ENCODE measurements at regions not wholly inside any gene's neighbourhood (a gene's known extent, or its start where the extent isn't known, plus 50 kb on each side); places are given as distances from the start of the nearest gene placed in this dataset.
"Not testable (repeated sequence)": the region's sequence is repeated elsewhere in the genome, so short reads cannot be mapped to it uniquely, and the experiment has no call there.

DNA sequence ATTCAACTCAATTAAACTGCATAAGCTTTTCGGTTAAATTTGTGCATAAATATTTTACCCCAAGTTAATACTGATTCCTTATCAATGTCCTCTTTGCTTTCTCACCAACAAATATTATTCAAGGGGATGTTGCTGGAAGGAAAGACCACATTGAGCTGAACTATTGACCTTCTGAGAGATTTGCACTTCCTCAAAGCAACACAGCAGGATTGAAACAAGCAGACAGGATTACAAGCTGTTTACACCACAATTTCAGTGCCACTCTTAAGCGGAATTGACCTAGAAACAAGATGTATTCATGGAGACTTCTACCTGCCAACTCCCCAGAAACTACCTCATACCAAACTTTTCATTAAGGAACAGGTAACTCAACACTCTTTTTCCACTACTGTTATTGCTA lies 96.5 kb upstream of the DUSP21 start:
- Histone ChIP-seq H3K27ac (ENCODE audit: low read depth in 1 of 2, low read length in 2 of 2) (no peak overlapping the region), H3K27me3 (ENCODE audit: control insufficient read depth in 1 of 2, insufficient read depth in 2 of 2, low read length in 1 of 2) (no peaks in the 10 kb centered on the region), H3K4me1 (ENCODE audit: control insufficient read depth in 1 of 2, insufficient read depth in 2 of 2, low read length in 2 of 2) (no peaks in the 10 kb centered on the region), H3K36me3 (ENCODE audit: control insufficient read depth in 1 of 2, insufficient read depth in 2 of 2, low read length in 1 of 2) (no peaks in the 10 kb centered on the region), H3K4me3 (ENCODE audit: low read length in 2 of 2) (no peak overlapping the region), H3K9me3 (ENCODE audit: control insufficient read depth, low read length) (no peaks in the 10 kb centered on the region)
- DNase-seq (no peak), ATAC-seq (ENCODE audit: low FRiP score) (no peak)
- 61 to 62% methylated on average over 2 of the region's 2 CpGs for WGBS, 2 donors
- intact Hi-C loops (cut with DNase I) = no loop called here

DNA sequence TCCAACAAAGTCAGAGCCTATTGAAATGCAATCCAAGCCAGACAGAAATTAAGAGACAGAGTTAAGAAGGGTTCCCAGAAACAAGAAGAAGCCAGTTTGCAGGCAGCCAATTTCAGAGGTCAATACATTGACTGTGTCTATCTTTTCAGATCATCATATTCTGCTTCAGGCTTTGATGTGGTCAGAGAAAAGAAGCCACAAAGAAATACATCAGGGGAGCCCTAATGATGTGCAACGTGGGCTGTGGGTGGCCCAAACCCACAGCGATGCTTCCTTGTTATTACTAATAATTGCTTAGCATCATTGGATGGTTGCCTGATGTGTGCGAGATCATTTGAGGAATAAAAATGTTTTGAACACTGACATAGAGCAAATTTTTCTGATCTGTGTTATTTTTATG lies 99.0 kb upstream of the DUSP21 start:
- intact Hi-C loops (cut with DNase I) = no loop called here
- ATAC-seq (ENCODE audit: low FRiP score) (no peak), DNase-seq (no peak)
- 69 to 79% methylated on average over 3 of the region's 3 CpGs for WGBS, 2 donors
- H3K27ac ChIP-seq (ENCODE audit: low read depth in 1 of 2, low read length in 2 of 2) = no peak overlapping the region
- no peaks in the 10 kb centered on the region for H3K27me3 ChIP-seq (ENCODE audit: control insufficient read depth in 1 of 2, insufficient read depth in 2 of 2, low read length in 1 of 2)
- H3K4me3 ChIP-seq (ENCODE audit: low read length in 2 of 2) = no peak overlapping the region
- H3K4me1 ChIP-seq (ENCODE audit: control insufficient read depth in 1 of 2, insufficient read depth in 2 of 2, low read length in 2 of 2) = no peaks in the 10 kb centered on the region
- no peaks in the 10 kb centered on the region for H3K9me3 ChIP-seq (ENCODE audit: control insufficient read depth, low read length)
- no peaks in the 10 kb centered on the region for H3K36me3 ChIP-seq (ENCODE audit: control insufficient read depth in 1 of 2, insufficient read depth in 2 of 2, low read length in 1 of 2)

DNA sequence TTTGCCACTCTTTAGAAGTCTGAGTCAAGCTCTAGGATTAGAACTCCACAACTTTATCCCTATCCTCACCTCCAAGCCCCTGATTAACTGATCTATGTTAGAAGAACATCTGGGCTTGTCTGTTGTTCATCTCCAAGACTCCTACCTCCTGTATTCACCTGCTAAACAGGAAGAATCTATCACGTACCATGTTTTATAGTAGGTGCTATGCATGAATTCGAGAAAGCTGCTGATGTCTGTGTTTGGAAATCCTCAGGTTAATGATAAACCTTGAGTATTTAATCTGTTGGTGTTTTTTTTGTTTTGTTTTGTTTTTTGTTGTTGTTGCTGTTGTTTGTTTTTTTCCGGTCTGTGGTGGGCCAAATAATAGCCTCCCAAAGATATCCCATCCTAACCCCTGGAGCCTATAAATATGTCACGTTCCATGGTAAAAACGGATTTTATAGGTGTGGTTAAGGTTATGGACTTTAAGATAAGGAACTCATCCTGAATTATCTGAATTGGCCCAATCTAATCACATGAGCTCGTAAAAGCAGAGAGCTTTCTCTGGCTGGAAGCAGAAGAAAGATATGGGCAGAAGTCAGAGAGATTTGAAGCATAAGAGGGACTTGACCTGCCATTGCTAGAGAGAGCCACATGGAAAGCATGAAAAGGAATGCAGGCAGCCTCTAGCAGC lies 101.2 kb upstream of the DUSP21 start:
- 77 to 79% methylated on average over 6 of the region's 6 CpGs for WGBS, 2 donors
- ATAC-seq (ENCODE audit: low FRiP score) = no peak
- H3K4me1 ChIP-seq (ENCODE audit: control insufficient read depth in 1 of 2, insufficient read depth in 2 of 2, low read length in 2 of 2) = no peaks in the 10 kb centered on the region
- H3K27me3 ChIP-seq (ENCODE audit: control insufficient read depth in 1 of 2, insufficient read depth in 2 of 2, low read length in 1 of 2) = no peaks in the 10 kb centered on the region
- no peak for DNase-seq
- H3K9me3 ChIP-seq (ENCODE audit: control insufficient read depth, low read length) = no peaks in the 10 kb centered on the region
- H3K4me3 ChIP-seq (ENCODE audit: low read length in 2 of 2) = no peak overlapping the region
- intact Hi-C loops (cut with DNase I) = no loop called here
- no peaks in the 10 kb centered on the region for H3K36me3 ChIP-seq (ENCODE audit: control insufficient read depth in 1 of 2, insufficient read depth in 2 of 2, low read length in 1 of 2)
- no peak overlapping the region for H3K27ac ChIP-seq (ENCODE audit: low read depth in 1 of 2, low read length in 2 of 2)

DNA sequence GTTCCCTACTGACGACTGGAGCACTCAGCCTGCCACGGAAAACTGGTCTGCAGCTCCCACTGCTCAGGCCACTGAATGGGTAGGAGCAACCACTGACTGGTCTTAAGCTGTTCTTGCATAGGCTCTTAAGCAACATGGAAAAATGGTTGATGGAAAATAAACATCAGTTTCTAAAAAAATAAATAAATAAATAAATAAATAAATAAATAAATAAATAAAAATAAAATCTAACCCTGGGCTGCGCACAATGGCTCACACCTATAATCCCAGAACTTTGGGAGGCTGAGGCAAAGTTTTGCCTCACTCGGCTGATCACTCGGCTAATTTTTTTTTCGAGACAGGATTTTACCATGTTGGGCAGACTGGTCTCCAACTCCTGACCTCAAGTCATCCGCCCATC lies 102.0 kb upstream of the DUSP21 start:
- H3K4me1 ChIP-seq (ENCODE audit: control insufficient read depth in 1 of 2, insufficient read depth in 2 of 2, low read length in 2 of 2); ATAC-seq (ENCODE audit: low FRiP score); H3K4me3 ChIP-seq (ENCODE audit: low read length in 2 of 2); DNase-seq; intact Hi-C loops (cut with DNase I); H3K27me3 ChIP-seq (ENCODE audit: control insufficient read depth in 1 of 2, insufficient read depth in 2 of 2, low read length in 1 of 2); H3K9me3 ChIP-seq (ENCODE audit: control insufficient read depth, low read length); H3K27ac ChIP-seq (ENCODE audit: low read depth in 1 of 2, low read length in 2 of 2); H3K36me3 ChIP-seq (ENCODE audit: control insufficient read depth in 1 of 2, insufficient read depth in 2 of 2, low read length in 1 of 2): not testable (repeated sequence)
- WGBS, 2 donors = 84 to 95% methylated on average over 7 of the region's 7 CpGs

DNA sequence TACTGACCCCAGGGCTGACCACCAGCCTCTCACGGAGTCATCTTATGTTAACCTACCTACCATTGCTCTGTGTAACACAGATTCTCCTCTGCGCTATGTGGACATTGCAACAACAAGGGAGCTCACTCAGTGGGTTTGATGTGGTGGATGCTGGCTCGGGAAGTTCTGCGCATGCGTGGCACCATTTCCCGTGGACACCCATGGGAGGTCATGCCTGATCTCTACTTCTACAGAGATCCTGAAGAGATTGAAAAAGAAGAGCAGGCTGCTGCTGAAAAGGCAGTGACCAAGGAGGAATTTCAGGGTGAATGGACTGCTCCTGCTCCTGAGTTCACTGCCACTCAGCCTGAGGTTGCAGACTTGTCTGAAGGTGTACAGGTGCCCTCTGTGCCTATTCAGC lies 102.4 kb upstream of the DUSP21 start:
- H3K4me3 ChIP-seq (ENCODE audit: low read length in 2 of 2); H3K27me3 ChIP-seq (ENCODE audit: control insufficient read depth in 1 of 2, insufficient read depth in 2 of 2, low read length in 1 of 2); intact Hi-C loops (cut with DNase I); H3K4me1 ChIP-seq (ENCODE audit: control insufficient read depth in 1 of 2, insufficient read depth in 2 of 2, low read length in 2 of 2); H3K27ac ChIP-seq (ENCODE audit: low read depth in 1 of 2, low read length in 2 of 2); H3K9me3 ChIP-seq (ENCODE audit: control insufficient read depth, low read length); ATAC-seq (ENCODE audit: low FRiP score); H3K36me3 ChIP-seq (ENCODE audit: control insufficient read depth in 1 of 2, insufficient read depth in 2 of 2, low read length in 1 of 2); DNase-seq: not testable (repeated sequence)
- WGBS, 2 donors = 85 to 90% methylated on average over 6 of the region's 6 CpGs

DNA sequence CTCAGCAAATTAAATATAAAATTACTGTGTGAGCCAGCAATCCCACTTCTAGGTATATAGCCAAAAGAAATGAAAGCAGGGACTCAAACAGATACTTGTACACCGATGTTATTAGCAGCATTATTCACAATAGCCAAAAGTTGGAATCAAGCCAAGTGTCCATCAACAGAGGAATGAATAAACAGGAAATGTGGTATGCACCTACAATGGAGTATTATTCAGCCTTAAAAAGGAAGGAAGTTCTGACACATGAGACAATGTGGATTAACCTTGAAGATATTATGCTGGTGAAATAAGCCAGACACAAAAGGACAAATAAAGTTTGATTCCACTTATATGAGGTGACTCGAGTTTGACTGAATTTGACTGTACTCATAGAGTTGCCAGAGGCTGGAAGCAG lies 108.3 kb upstream of the DUSP21 start:
- H3K27ac ChIP-seq (ENCODE audit: low read depth in 1 of 2, low read length in 2 of 2) = no peak overlapping the region
- DNase-seq = no peak
- H3K27me3 ChIP-seq (ENCODE audit: control insufficient read depth in 1 of 2, insufficient read depth in 2 of 2, low read length in 1 of 2) = no peaks in the 10 kb centered on the region
- ATAC-seq (ENCODE audit: low FRiP score) = no peak
- no peak overlapping the region for H3K4me3 ChIP-seq (ENCODE audit: low read length in 2 of 2)
- no peaks in the 10 kb centered on the region for H3K36me3 ChIP-seq (ENCODE audit: control insufficient read depth in 1 of 2, insufficient read depth in 2 of 2, low read length in 1 of 2)
- 81 to 89% methylated on average over 2 of the region's 2 CpGs for WGBS, 2 donors
- no peaks in the 10 kb centered on the region for H3K9me3 ChIP-seq (ENCODE audit: control insufficient read depth, low read length)
- intact Hi-C loops (cut with DNase I) = no loop called here
- no peaks in the 10 kb centered on the region for H3K4me1 ChIP-seq (ENCODE audit: control insufficient read depth in 1 of 2, insufficient read depth in 2 of 2, low read length in 2 of 2)

DNA sequence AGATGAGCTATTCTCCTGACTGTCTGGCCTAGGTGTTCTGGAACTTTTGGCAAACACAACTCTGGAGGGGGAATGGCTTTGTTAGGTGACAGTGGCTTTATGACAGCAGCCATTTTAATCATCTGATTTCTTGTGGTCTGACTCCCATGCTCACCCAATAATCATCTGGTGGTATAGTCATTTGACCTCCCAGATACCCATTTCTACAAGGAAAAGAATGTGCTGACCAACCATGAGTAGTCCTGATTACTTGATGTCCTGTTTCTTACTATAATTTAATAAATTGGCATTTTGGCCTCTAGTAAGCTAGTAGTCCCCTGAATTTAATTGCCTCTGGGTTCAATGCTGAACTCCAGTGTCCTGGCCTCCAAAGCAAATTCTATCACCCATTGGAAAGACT lies 109.9 kb upstream of the DUSP21 start:
- ATAC-seq (ENCODE audit: low FRiP score) (no peak), DNase-seq (no peak)
- Histone ChIP-seq H3K4me1 (ENCODE audit: control insufficient read depth in 1 of 2, insufficient read depth in 2 of 2, low read length in 2 of 2) (no peaks in the 10 kb centered on the region), H3K9me3 (ENCODE audit: control insufficient read depth, low read length) (no peaks in the 10 kb centered on the region), H3K27ac (ENCODE audit: low read depth in 1 of 2, low read length in 2 of 2) (no peak overlapping the region), H3K27me3 (ENCODE audit: control insufficient read depth in 1 of 2, insufficient read depth in 2 of 2, low read length in 1 of 2) (no peaks in the 10 kb centered on the region), H3K36me3 (ENCODE audit: control insufficient read depth in 1 of 2, insufficient read depth in 2 of 2, low read length in 1 of 2) (no peaks in the 10 kb centered on the region), H3K4me3 (ENCODE audit: low read length in 2 of 2) (no peak overlapping the region)
- intact Hi-C loops (cut with DNase I) = no loop called here

DNA sequence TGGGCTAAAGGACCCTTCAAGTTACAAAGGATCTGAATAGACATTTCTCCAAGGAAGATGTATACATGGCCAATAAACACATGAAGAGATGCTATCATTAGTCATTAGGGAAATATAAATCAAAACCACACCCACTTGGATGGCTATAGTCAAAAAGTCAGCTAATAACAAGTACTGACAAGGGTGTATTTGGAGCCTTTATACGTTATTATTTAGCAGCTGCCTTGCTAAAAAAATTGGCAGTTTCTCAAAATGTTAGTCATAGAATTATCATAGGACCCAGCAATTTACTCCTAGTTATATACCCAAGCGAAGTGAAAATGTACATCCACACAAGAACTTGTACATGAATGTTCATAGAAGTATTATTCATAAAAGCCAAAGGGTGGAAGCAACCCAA lies 112.7 kb upstream of the DUSP21 start:
- WGBS, 2 donors = 31 to 32% methylated on average over 2 of the region's 2 CpGs
- Histone ChIP-seq H3K27ac (ENCODE audit: low read depth in 1 of 2, low read length in 2 of 2) (no peak overlapping the region), H3K4me1 (ENCODE audit: control insufficient read depth in 1 of 2, insufficient read depth in 2 of 2, low read length in 2 of 2) (no peaks in the 10 kb centered on the region), H3K9me3 (ENCODE audit: control insufficient read depth, low read length) (no peaks in the 10 kb centered on the region), H3K27me3 (ENCODE audit: control insufficient read depth in 1 of 2, insufficient read depth in 2 of 2, low read length in 1 of 2) (no peaks in the 10 kb centered on the region), H3K36me3 (ENCODE audit: control insufficient read depth in 1 of 2, insufficient read depth in 2 of 2, low read length in 1 of 2) (no peaks in the 10 kb centered on the region), H3K4me3 (ENCODE audit: low read length in 2 of 2) (no peak overlapping the region)
- DNase-seq (no peak), ATAC-seq (ENCODE audit: low FRiP score) (no peak)
- intact Hi-C loops (cut with DNase I) = no loop called here

DNA sequence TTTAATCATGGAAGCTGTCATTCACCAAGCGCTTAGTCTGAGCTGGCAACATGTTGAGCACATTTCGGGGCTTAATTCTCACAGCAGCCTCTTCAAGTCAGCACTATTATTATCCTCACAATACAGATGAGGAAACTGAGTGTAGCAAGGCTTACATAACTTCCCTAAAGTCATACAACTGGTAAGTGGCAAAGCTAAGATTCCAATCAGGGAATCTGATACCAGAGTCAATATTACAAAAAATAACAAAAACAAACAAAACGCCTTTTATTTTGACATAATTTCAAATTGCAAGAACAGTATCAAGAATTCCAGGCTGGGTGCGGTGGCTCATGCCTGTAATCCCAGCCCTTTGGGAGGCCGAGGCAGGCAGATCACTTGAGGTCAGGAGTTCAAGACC lies 120.4 kb upstream of the DUSP21 start:
- ATAC-seq (ENCODE audit: low FRiP score) (no peak), DNase-seq (no peak)
- WGBS, 2 donors = 80 to 93% methylated on average over 5 of the region's 5 CpGs
- no peaks in the 10 kb centered on the region for H3K9me3 ChIP-seq (ENCODE audit: control insufficient read depth, low read length)
- H3K36me3 ChIP-seq (ENCODE audit: control insufficient read depth in 1 of 2, insufficient read depth in 2 of 2, low read length in 1 of 2) = no peaks in the 10 kb centered on the region
- no peak overlapping the region for H3K4me3 ChIP-seq (ENCODE audit: low read length in 2 of 2)
- intact Hi-C loops (cut with DNase I) = no loop called here
- no peak overlapping the region for H3K27ac ChIP-seq (ENCODE audit: low read depth in 1 of 2, low read length in 2 of 2)
- no peaks in the 10 kb centered on the region for H3K27me3 ChIP-seq (ENCODE audit: control insufficient read depth in 1 of 2, insufficient read depth in 2 of 2, low read length in 1 of 2)
- no peaks in the 10 kb centered on the region for H3K4me1 ChIP-seq (ENCODE audit: control insufficient read depth in 1 of 2, insufficient read depth in 2 of 2, low read length in 2 of 2)
